Thoracic aorta (tissue), 2 donors: ENCODE measurements at regions not wholly inside any gene's neighbourhood (a gene's known extent, or its start where the extent isn't known, plus 50 kb on each side); places are given as distances from the start of the nearest gene placed in this dataset.

Experiments
- ATAC-seq: fragments of 150-250 bp; one replicate; pipeline ENCODE4 v1.8.0; 2017; ENCODE audit warnings: low read depth; ENCODE audit not compliant: insufficient number of reproducible peaks, low FRiP score
- DNase-seq: peaks from one replicate; pipeline ENCODE4 v3.0.0-alpha.2; 2020; ENCODE audit warnings: low spot score
- H3K27ac ChIP-seq, 2 donors: fragments of 200-600 bp; sonication (generic); 1 replicate in 1 of 2; 2 replicates in 1 of 2; pipeline ENCODE4 v1.5.1; 2016; ENCODE audit warnings: mild to moderate bottlenecking in 2 of 2, moderate library complexity in 2 of 2
- H3K27me3 ChIP-seq: fragments of 200-600 bp; sonication (generic); replicated peaks from 2 replicates; pipeline ENCODE4 v1.6.0; 2016; ENCODE audit warnings: mild to moderate bottlenecking; ENCODE audit not compliant: insufficient read depth
- H3K36me3 ChIP-seq: fragments of 200-600 bp; sonication (generic); one replicate; pipeline ENCODE4 v1.5.1; 2016
- H3K4me1 ChIP-seq, 2 donors: fragments of 200-600 bp; sonication (generic); 1 replicate in 1 of 2; 2 replicates in 1 of 2; pipeline versions ENCODE4 v1.5.1 to v1.6.0; 2016; ENCODE audit warnings: low read depth in 2 of 2, mild to moderate bottlenecking in 1 of 2; ENCODE audit not compliant: control insufficient read depth in 1 of 2
- H3K4me3 ChIP-seq: fragments of 200-600 bp; sonication (generic); 2 replicates; pipeline ENCODE4 v1.5.1; 2016; ENCODE audit warnings: mild to moderate bottlenecking
- H3K9me3 ChIP-seq: fragments of 200-600 bp; sonication (generic); 2 replicates; pipeline ENCODE4 v1.5.1; 2016
- CTCF ChIP-seq: fragments of 200-600 bp; sonication (generic); IDR thresholded peaks from one replicate; pipeline ENCODE4 v1.5.1; 2019; ENCODE audit warnings: antibody characterized with exemption

DNA sequence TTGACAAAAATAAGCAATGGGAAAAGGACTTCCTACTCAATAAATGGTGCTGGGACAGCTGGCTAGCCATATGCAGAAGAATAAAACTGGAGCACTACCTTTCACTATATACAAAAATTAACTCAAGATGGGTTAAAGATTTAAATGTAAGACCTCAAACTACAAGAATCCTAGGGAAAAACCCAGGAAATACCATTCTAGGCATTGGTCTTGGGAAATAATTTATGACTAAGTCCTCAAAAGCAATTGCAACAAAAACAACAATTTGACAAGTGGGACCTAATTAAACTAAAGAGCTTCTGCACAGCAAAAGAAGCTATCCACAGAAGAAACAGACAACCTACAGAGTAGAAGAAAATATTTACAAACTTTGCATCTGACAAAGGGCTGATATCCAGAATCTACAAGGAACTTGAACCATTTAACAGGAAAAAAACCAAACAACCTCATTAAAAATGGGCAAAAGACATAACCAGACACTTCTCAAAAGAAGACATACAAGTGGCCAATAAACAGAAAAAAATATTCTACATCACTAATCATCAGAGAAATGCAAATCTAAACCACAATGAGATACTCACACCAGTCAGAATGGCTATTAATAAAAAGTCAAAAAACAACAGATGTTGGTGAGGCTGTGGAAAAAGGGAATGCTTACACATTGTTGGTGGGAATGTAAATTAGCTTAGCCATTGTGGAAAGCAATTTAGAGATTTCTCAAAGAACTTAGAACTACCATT, 75.2 kb upstream of the CPEB4 start:
- Histone ChIP-seq H3K27me3 (no peaks in the 10 kb centered on the region), H3K4me1 (no peaks in the 10 kb centered on the region), H3K9me3 (no peaks in the 10 kb centered on the region), H3K36me3 (no peaks in the 10 kb centered on the region), H3K4me3 (no peak overlapping the region), H3K27ac (no peak overlapping the region)
- DNase-seq = no peak
- ATAC-seq = no peak
- no peak for TF ChIP-seq CTCF

DNA sequence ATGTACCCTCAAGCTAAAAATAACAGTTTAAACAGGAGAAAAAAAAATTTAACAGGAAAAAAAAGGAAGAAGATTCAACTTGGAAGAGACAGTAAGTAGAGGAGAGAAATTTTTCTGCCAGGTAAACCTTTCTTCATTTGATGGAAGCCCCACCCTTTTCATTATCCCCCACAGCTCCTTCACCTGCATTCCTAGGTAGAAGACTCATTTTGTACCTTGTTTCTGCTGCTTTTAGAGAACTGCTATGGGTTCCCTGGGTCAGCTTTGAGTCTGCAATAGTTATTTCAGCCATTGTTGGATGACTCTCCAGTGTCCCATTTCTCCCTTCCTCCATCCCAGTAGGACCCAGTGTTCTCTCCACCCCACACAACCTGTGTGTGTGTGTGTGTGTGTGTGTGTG, 74.1 kb upstream of the CPEB4 start:
- Histone ChIP-seq H3K27me3 (no peaks in the 10 kb centered on the region), H3K27ac (no peak overlapping the region), H3K36me3 (no peaks in the 10 kb centered on the region), H3K4me1 (no peaks in the 10 kb centered on the region), H3K4me3 (no peak overlapping the region), H3K9me3 (no peaks in the 10 kb centered on the region)
- DNase-seq (no peak), ATAC-seq (no peak)
- TF ChIP-seq CTCF = no peak

- no peaks in the 10 kb centered on the region for H3K4me1 ChIP-seq
- no peak overlapping the region for H3K27ac ChIP-seq
- no peaks in the 10 kb centered on the region for H3K27me3 ChIP-seq
- DNase-seq = no peak
- H3K36me3 ChIP-seq = no peaks in the 10 kb centered on the region
- no peak for TF ChIP-seq CTCF
- peaks cover 3% of the 10 kb centered on the region for H3K9me3 ChIP-seq
- ATAC-seq = no peak
- H3K4me3 ChIP-seq = no peak overlapping the region
Measured at GRCh38 chr5:173815571-173815970, 72.6 kb upstream of the CPEB4 start.

- Histone ChIP-seq H3K4me3 (no peak overlapping the region), H3K27ac (no peak overlapping the region), H3K9me3 (peaks cover 3% of the 10 kb centered on the region), H3K4me1 (no peaks in the 10 kb centered on the region), H3K27me3 (no peaks in the 10 kb centered on the region), H3K36me3 (no peaks in the 10 kb centered on the region)
- DNase-seq = no peak
- TF ChIP-seq CTCF = no peak
- ATAC-seq = no peak
Measured at GRCh38 chr5:173816728-173817127, 71.4 kb upstream of the CPEB4 start.

- ATAC-seq = no peak
Measured at GRCh38 chr5:173817561-173817960, 70.6 kb upstream of the CPEB4 start.

More at GRCh38 chr5:173817561-173817960, 70.6 kb upstream of the CPEB4 start:
- Histone ChIP-seq H3K9me3 (peaks cover 3% of the 10 kb centered on the region), H3K36me3 (no peaks in the 10 kb centered on the region), H3K27me3 (no peaks in the 10 kb centered on the region), H3K4me3 (no peak overlapping the region), H3K27ac (no peak overlapping the region), H3K4me1 (no peaks in the 10 kb centered on the region)
- no peak for TF ChIP-seq CTCF
- DNase-seq = no peak
